ENCODE measurements at regions not wholly inside any gene's neighbourhood (a gene's known extent, or its start where the extent isn't known, plus 50 kb on each side); places are given as distances from the start of the nearest gene placed in this dataset.

DNA sequence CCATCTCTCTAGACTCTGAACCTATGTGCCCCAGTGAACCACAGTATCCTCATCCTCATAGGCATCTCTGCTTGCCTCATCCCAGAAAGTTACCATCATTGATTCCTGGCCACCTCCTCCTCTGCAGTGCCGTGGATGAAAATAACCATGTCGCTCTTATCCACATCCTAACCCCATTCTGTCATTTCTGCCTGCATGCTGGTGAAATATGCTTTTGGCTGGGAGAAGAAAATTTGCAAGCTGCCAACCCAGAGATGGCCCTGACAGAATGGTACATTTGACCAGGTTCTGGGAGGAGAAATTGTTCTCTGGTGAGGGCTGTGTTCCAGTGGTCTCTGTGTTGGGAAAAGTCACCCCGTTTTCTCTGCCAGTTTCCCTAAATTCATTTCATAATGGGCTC, 149.7 kb downstream of the NMUR2 start:
- Mint-ChIP-seq H3K4me3 (no peak overlapping the region), H3K9me3 (no peaks in the 10 kb centered on the region), H3K36me3 (ENCODE audit: low read depth) (no peaks in the 10 kb centered on the region), H3K27me3 (no peaks in the 10 kb centered on the region), H3K4me1 (ENCODE audit: low read depth) (no peaks in the 10 kb centered on the region), H3K27ac (no peak overlapping the region)
- intact Hi-C loops (cut with micrococcal nuclease) = no loop called here

- Mint-ChIP-seq H3K9me3 (no peaks in the 10 kb centered on the region), H3K36me3 (ENCODE audit: low read depth) (no peaks in the 10 kb centered on the region), H3K4me1 (ENCODE audit: low read depth) (no peaks in the 10 kb centered on the region), H3K27me3 (no peaks in the 10 kb centered on the region), H3K27ac (no peak overlapping the region), H3K4me3 (no peak overlapping the region)
- intact Hi-C loops (cut with micrococcal nuclease) = no loop called here
Measured at GRCh38 chr5:152247850-152248385, 157.2 kb downstream of the NMUR2 start.

DNA sequence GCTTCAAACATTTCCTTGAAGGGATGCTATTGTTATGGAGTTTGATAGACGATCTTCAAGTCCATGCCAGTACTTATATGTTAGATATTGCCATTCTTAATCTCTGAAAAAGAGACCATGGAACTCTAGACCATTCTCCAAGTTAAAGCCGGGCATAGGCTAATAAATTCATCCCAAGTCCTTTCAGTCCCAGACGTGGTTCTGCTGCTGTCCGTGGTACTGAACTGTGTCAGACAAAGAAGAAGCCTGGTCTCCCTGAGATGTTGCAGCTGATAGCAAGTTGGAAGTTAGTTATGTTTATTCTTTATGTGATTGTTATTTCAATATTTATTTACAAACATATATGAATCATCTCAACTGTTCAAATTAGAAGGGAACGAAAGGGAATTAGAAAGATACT, 158.7 kb downstream of the NMUR2 start:
- Mint-ChIP-seq H3K4me3 (no peak overlapping the region), H3K36me3 (ENCODE audit: low read depth) (no peaks in the 10 kb centered on the region), H3K4me1 (ENCODE audit: low read depth) (no peaks in the 10 kb centered on the region), H3K9me3 (no peaks in the 10 kb centered on the region), H3K27me3 (no peaks in the 10 kb centered on the region), H3K27ac (no peak overlapping the region)
- intact Hi-C loops (cut with micrococcal nuclease) = no loop called here

GRCh38 chr5:152237531-152237930, 167.5 kb downstream of the NMUR2 start:
- no peaks in the 10 kb centered on the region for H3K4me1 Mint-ChIP-seq (ENCODE audit: low read depth)
- no peak overlapping the region for H3K27ac Mint-ChIP-seq
- no peaks in the 10 kb centered on the region for H3K27me3 Mint-ChIP-seq
- peaks cover 9% of the 10 kb centered on the region for H3K9me3 Mint-ChIP-seq
- H3K36me3 Mint-ChIP-seq (ENCODE audit: low read depth) = no peaks in the 10 kb centered on the region
- intact Hi-C loops (cut with micrococcal nuclease) = no loop called here
- H3K4me3 Mint-ChIP-seq = no peak overlapping the region

GRCh38 chr5:152226191-152226590, 178.9 kb downstream of the NMUR2 start:
- peaks cover 8% of the 10 kb centered on the region for H3K9me3 Mint-ChIP-seq
- no peaks in the 10 kb centered on the region for H3K36me3 Mint-ChIP-seq (ENCODE audit: low read depth)
- H3K27ac Mint-ChIP-seq = no peak overlapping the region
- intact Hi-C loops (cut with micrococcal nuclease) = no loop called here
- H3K4me3 Mint-ChIP-seq = no peak overlapping the region
- H3K4me1 Mint-ChIP-seq (ENCODE audit: low read depth) = no peaks in the 10 kb centered on the region
- peaks cover 1% of the 10 kb centered on the region for H3K27me3 Mint-ChIP-seq

GRCh38 chr5:152221721-152222629, 183.1 kb downstream of the NMUR2 start:
- Mint-ChIP-seq H3K4me1 (ENCODE audit: low read depth) (no peaks in the 10 kb centered on the region), H3K9me3 (peaks cover 18% of the 10 kb centered on the region), H3K4me3 (no peak overlapping the region), H3K27me3 (peaks cover under 1% of the 10 kb centered on the region), H3K36me3 (ENCODE audit: low read depth) (no peaks in the 10 kb centered on the region), H3K27ac (no peak overlapping the region)
- intact Hi-C loops (cut with micrococcal nuclease) = no loop called here

DNA sequence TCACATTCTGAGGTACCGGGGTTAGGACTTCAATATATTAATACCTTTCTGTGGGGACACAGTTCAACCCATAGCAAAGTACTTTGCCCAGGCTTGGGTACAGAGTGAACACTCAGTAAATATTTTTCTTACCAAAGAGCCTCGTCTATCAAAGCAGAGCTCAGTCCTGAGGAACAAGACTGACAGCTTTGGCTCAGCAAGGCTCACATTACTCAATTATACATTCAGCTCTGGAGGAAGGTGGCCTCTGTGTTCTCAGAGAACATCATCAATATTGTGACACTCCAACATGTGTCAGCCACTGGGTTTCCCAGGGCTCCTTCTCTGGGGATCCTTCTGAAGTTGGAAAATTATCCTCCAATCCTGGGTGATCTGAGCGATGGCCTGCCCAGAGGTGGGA, 186.4 kb downstream of the NMUR2 start:
- no peaks in the 10 kb centered on the region for H3K36me3 Mint-ChIP-seq (ENCODE audit: low read depth)
- intact Hi-C loops (cut with micrococcal nuclease) = no loop called here

GRCh38 chr5:152205804-152206203, 199.3 kb downstream of the NMUR2 start:
- Mint-ChIP-seq H3K36me3 (ENCODE audit: low read depth) (no peaks in the 10 kb centered on the region), H3K9me3 (no peaks in the 10 kb centered on the region)
- intact Hi-C loops (cut with micrococcal nuclease) = no loop called here

More for the DNA sequence above, 186.4 kb downstream of the NMUR2 start:
- no peak overlapping the region for H3K4me3 Mint-ChIP-seq
- H3K4me1 Mint-ChIP-seq (ENCODE audit: low read depth) = no peaks in the 10 kb centered on the region
- H3K27ac Mint-ChIP-seq = no peak overlapping the region
- H3K9me3 Mint-ChIP-seq = peaks cover 25% of the 10 kb centered on the region
- no peaks in the 10 kb centered on the region for H3K27me3 Mint-ChIP-seq

DNA sequence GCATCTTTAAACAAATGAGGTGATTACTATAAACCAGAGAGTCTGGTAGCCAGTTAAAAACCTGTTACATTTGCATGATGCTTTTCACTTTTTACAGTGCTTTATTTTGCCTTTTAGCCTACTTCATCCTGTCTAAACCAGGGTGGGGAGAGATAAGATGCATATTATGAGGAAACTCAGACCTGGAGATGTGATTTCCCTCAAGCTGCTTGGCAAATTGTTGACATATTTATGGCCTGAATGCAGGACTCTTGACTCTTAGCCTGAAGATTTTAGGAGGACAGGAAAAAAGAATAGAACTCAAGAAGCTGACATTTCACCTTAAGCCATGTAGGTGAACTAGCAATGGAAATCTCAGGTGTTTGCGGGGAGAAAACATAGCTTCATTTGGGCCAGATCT, 202.8 kb downstream of the NMUR2 start:
- H3K9me3 Mint-ChIP-seq = no peaks in the 10 kb centered on the region
- no peaks in the 10 kb centered on the region for H3K27me3 Mint-ChIP-seq
- H3K36me3 Mint-ChIP-seq (ENCODE audit: low read depth) = no peaks in the 10 kb centered on the region
- no peak overlapping the region for H3K27ac Mint-ChIP-seq
- no peaks in the 10 kb centered on the region for H3K4me1 Mint-ChIP-seq (ENCODE audit: low read depth)
- intact Hi-C loops (cut with micrococcal nuclease) = no loop called here
- no peak overlapping the region for H3K4me3 Mint-ChIP-seq

More at GRCh38 chr5:152205804-152206203, 199.3 kb downstream of the NMUR2 start:
- Mint-ChIP-seq H3K4me1 (ENCODE audit: low read depth) (no peaks in the 10 kb centered on the region), H3K4me3 (no peak overlapping the region), H3K27me3 (no peaks in the 10 kb centered on the region), H3K27ac (no peak overlapping the region)

DNA sequence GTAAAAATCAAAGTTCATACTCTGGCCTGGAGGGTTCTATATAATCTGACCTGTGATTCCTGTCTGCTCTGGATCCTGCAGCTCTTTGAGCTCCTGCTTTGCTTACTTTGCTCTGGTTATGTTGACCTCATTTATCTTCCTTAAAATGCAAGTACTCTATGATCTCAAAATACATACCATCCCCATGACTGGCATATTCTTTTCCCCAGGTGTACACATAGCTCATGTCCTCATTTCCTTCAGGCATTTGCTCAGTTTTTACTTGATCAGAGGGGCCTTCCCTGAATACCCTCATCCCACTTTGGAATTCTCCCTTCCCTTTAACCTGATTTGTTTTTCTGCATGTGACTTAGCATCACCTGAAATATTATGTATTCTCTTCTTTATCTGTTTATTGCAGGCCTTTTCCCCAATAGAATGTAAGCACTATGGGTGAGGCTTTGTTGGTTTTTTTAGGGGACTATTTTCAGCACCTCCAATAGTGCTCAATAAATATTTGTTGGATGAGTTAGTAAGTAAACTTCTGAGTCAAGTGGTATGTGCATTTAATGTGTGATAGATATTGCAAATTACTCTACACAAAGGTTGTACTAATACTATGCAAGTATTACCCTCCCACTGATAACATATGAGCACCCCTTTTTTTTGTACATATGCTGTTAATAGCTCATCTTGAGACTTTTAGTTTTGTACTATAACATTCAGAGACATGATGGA, 211.5 kb downstream of the NMUR2 start:
- Mint-ChIP-seq H3K27ac (no peak overlapping the region), H3K27me3 (no peaks in the 10 kb centered on the region), H3K4me1 (ENCODE audit: low read depth) (no peaks in the 10 kb centered on the region), H3K36me3 (ENCODE audit: low read depth) (no peaks in the 10 kb centered on the region), H3K9me3 (peaks cover 17% of the 10 kb centered on the region), H3K4me3 (no peak overlapping the region)
- intact Hi-C loops (cut with micrococcal nuclease) = no loop called here

GRCh38 chr5:152188251-152188650, 216.8 kb downstream of the NMUR2 start:
- no peak overlapping the region for H3K4me3 Mint-ChIP-seq

DNA sequence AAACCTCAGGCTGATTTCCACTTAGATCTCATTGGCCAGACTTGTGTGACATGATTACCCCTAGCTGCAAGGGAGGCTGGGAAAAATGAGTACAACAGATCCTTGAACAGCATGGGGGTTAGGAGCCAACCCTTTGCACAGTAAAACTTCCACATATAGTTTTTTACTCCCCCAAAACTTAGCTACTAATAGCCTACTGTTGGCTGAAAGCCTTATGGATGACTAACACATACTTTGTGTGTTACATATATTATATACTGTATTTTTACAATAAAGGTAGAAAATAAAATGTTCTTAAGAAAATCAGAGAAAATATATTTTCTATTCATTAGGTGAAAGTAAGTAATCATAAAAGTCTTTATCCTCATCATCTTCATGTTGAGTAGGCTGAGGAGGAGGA, 217.4 kb downstream of the NMUR2 start:
- intact Hi-C loops (cut with micrococcal nuclease) = no loop called here
- H3K27ac Mint-ChIP-seq = no peak overlapping the region
- H3K9me3 Mint-ChIP-seq = peaks cover 11% of the 10 kb centered on the region
- H3K36me3 Mint-ChIP-seq (ENCODE audit: low read depth) = no peaks in the 10 kb centered on the region
- no peaks in the 10 kb centered on the region for H3K27me3 Mint-ChIP-seq
- H3K4me1 Mint-ChIP-seq (ENCODE audit: low read depth) = no peaks in the 10 kb centered on the region
- H3K4me3 Mint-ChIP-seq = no peak overlapping the region

More at GRCh38 chr5:152188251-152188650, 216.8 kb downstream of the NMUR2 start:
- Mint-ChIP-seq H3K36me3 (ENCODE audit: low read depth) (no peaks in the 10 kb centered on the region), H3K27me3 (no peaks in the 10 kb centered on the region), H3K27ac (no peak overlapping the region), H3K4me1 (ENCODE audit: low read depth) (no peaks in the 10 kb centered on the region), H3K9me3 (peaks cover 17% of the 10 kb centered on the region)
- intact Hi-C loops (cut with micrococcal nuclease) = no loop called here

- Mint-ChIP-seq H3K9me3 (peaks cover 8% of the 10 kb centered on the region), H3K27me3 (no peaks in the 10 kb centered on the region), H3K4me3 (no peak overlapping the region), H3K27ac (no peak overlapping the region), H3K36me3 (ENCODE audit: low read depth) (no peaks in the 10 kb centered on the region), H3K4me1 (ENCODE audit: low read depth) (no peaks in the 10 kb centered on the region)
- intact Hi-C loops (cut with micrococcal nuclease) = no loop called here
Measured at GRCh38 chr5:152185547-152186245, 219.4 kb downstream of the NMUR2 start.

DNA sequence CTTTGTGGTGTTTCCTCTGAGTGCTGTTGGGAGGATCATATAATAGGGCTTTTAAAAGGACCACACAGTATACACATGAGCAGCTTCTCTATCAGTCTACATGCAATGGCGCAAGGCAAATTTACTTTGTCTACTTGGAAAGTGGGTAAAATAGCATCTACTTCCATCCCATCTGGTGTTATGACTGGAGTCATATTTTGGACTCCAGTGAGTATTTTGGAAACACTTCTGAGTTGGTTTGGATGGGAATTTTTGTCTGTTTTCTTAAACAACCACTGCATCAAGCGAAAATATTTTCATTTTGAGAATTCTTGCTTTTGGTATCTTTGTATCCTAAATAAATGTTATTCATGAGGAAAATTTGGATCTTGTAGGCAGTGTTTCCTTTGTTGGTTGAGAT, 220.8 kb downstream of the NMUR2 start:
- Mint-ChIP-seq H3K36me3 (ENCODE audit: low read depth) (no peaks in the 10 kb centered on the region), H3K9me3 (peaks cover 14% of the 10 kb centered on the region), H3K4me3 (no peak overlapping the region), H3K27me3 (no peaks in the 10 kb centered on the region), H3K27ac (no peak overlapping the region), H3K4me1 (ENCODE audit: low read depth) (no peaks in the 10 kb centered on the region)
- intact Hi-C loops (cut with micrococcal nuclease) = no loop called here

Measured in dendritic cell treated with granulocyte-macrophage colony-stimulating factor and Interleukin-4, amounts not matched to agents 40 ng/mL and 50 ng/mL, for 4 days (primary cell).